GM15510 (cell line): ENCODE measurements at regions not wholly inside any gene's neighbourhood (a gene's known extent, or its start where the extent isn't known, plus 50 kb on each side); places are given as distances from the start of the nearest gene placed in this dataset.

Source experiments
- POLR2A ChIP-seq: IDR thresholded peaks from 3 replicates; pipeline ENCODE4 v1.6.1; 2011; ENCODE audit warnings: borderline replicate concordance; ENCODE audit not compliant: insufficient read length; ENCODE audit errors: extremely low read depth

GRCh38 chr3:72345237-72345878 is 502.9 kb downstream of the SHQ1 start:
- TF ChIP-seq POLR2A, result no peak

GRCh38 chr3:72344647-72345046 is 503.6 kb downstream of the SHQ1 start:
- no peak for TF ChIP-seq POLR2A

GRCh38 chr3:72344236-72344635 is 504.0 kb downstream of the SHQ1 start:
- no peak for TF ChIP-seq POLR2A

GRCh38 chr3:72343078-72343477 is 505.2 kb downstream of the SHQ1 start:
- TF ChIP-seq POLR2A, result no peak

GRCh38 chr3:72342450-72342849 is 505.8 kb downstream of the SHQ1 start:
- TF ChIP-seq POLR2A, result no peak

- no peak for TF ChIP-seq POLR2A
Measured at GRCh38 chr3:72341920-72342319, 506.3 kb downstream of the SHQ1 start.

GRCh38 chr3:72341380-72341770 is 506.9 kb downstream of the SHQ1 start:
- TF ChIP-seq POLR2A, result no peak

- TF ChIP-seq POLR2A, result no peak
Measured at GRCh38 chr3:72340476-72341379, 507.5 kb downstream of the SHQ1 start.

GRCh38 chr3:72340056-72340455 is 508.2 kb downstream of the SHQ1 start:
- TF ChIP-seq POLR2A, result no peak

GRCh38 chr3:72339670-72340030 is 508.6 kb downstream of the SHQ1 start:
- TF ChIP-seq POLR2A, result no peak

GRCh38 chr3:72338942-72339669 is 509.1 kb downstream of the SHQ1 start:
- no peak for TF ChIP-seq POLR2A

- TF ChIP-seq POLR2A, result no peak
Measured at GRCh38 chr3:72338082-72338941, 509.9 kb downstream of the SHQ1 start.

- TF ChIP-seq POLR2A, result no peak
Measured at GRCh38 chr3:72337480-72337855, 510.8 kb downstream of the SHQ1 start.

- no peak for TF ChIP-seq POLR2A
Measured at GRCh38 chr3:72336821-72337479, 511.3 kb downstream of the SHQ1 start.

- no peak for TF ChIP-seq POLR2A
Measured at GRCh38 chr3:72336114-72336651, 512.1 kb downstream of the SHQ1 start.
